Muscle of back (tissue), 3 donors: ENCODE measurements at regions not wholly inside any gene's neighbourhood (a gene's known extent, or its start where the extent isn't known, plus 50 kb on each side); places are given as distances from the start of the nearest gene placed in this dataset.
A peak's percentile ranks its signal among the peaks of the same experiment; 100 is the strongest.

Source experiments
- DNase-seq, 3 donors: peaks; one replicate each; pipeline versions ENCODE4 v3.0.0 to v3.0.0-alpha.2; 2013

DNA sequence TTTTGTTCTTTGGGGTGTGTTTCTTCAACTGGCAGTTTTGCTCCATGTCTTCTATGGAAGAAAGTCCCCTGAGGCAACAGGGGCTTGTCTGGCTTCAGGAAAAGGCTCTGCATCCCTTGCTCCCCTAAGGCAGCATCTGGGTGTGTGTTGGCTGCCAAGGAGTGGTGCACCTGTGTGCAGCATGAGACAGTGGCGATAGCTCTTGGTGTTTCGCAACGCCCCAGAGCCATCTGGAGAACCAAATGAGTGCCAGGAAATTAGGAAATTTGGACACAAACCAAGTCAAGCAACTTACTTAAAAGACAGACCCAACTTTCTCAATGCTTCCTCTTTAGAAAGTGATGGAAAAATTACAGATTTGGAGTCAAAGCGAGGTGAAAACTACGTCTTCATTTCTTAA is 1044.4 kb upstream of the CNTNAP5 start:
- peak; percentile 57 to 93 (median 84) for DNase-seq

DNA sequence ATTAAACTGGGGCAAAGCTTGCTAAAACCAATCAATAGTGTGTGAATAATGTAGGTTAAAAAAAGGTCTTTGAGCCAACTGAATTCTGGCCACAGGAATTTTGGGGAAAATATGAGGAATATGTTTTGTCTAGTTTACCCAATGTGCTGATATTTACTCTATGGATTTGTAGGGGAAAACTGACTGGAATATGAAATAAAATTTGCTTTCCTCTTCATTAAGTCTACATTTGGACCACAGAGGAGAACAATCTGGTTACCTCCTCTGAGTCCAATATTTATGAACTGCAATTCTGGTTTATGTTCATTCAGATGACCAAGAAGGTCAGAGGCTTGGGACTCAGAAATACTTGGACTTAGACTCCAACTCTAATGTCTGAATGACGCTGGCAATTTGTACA is 1042.2 kb upstream of the CNTNAP5 start:
- peak in 1 of 3 donors; percentile 42 for DNase-seq

DNA sequence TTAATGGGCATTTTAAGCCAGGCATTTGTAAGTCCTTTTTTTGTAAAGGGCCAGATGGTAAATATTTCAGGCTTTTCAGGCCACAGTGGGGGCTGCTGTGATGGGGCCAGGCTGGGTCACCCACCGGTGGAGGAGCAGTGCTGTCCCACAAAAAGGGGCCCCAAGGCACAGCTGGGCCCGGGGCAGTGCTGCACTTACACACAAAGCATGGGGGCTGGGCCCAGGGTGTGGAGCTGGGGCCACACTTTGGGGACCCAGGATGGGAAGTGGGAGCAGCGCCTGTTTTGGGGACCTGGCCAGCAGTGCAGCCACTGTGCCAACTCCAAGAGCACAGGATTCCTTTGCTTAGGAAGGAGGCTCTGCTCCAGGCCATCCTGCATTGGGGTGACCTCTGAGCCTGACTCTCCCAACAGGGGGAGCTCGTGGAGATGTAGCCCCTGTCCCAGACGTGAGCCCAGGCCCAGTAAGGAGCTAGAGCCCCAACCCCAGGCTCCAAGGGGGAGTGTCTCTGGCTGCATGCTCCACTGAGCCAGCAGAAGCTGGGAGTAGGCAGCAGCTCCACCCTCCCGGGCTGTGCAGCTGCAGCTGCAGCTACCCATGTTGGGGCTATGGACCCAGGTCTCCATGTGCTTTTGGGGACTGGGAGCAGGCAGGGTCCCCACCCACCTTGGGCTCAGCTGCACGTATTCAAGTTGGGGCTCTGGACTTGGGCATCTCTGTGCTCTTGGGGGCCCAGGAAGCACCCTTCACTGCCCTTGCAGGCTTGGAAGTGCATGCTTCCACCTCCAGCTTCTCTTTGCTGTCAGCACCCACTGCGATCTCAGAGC is 1036.5 kb upstream of the CNTNAP5 start:
- no peak for DNase-seq

DNA sequence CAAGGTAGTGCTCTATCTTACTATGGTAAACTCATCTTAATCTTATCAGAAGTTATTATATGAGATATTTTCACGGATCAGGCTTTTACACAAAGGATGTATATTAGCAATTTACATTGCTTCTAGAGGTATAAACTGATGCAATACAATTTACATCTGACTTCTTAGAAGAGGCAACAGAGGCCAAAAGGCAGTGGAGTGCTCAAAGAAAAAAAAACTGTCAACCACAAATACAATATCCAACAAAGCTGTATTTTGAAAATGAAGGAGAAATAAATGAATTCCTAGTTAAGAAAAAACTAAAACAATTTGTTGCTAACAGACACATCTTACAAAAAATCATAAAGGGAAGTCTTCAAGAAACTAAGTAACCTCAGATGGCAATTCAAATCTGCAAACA is 1031.5 kb upstream of the CNTNAP5 start:
- no peak for DNase-seq

DNA sequence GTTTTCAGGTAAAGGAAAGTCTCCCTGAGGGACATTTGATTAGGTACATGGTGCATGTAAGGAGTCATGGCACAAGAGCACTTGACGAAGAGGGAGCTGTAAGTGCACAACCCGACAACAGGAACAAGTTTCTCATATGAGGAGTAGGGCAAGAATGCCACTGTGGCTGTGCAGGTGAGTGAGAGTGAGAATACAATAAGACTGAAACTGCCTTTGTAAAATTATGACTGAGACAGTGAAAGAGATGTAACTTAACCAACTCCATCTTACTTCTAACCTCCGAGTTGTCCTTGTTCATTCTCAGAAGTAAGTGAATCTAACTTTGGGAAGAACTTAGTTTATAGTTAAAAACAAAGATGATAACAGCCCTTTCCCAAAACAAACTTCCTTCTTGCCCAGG is 1025.8 kb upstream of the CNTNAP5 start:
- no peak for DNase-seq

DNA sequence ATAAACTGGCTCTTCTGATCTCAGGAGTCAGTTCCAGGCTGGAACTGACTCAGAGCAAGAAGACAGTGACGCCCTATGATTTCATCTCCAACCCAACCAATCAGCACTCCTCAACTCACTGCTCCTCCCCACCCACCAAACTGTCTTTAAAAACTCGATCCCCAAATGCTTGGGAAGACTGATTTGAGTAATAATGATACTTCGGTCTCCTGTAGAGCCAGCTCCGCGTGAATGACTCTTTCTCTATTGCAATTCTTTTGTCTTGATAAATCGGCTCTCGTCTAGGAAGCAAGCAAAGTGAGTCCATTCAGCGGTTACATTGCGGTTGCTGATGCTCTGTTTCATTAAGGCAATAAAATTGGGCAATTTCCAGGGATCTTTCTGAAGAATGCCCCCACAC is 1025.3 kb upstream of the CNTNAP5 start:
- DNase-seq, result no peak

DNA sequence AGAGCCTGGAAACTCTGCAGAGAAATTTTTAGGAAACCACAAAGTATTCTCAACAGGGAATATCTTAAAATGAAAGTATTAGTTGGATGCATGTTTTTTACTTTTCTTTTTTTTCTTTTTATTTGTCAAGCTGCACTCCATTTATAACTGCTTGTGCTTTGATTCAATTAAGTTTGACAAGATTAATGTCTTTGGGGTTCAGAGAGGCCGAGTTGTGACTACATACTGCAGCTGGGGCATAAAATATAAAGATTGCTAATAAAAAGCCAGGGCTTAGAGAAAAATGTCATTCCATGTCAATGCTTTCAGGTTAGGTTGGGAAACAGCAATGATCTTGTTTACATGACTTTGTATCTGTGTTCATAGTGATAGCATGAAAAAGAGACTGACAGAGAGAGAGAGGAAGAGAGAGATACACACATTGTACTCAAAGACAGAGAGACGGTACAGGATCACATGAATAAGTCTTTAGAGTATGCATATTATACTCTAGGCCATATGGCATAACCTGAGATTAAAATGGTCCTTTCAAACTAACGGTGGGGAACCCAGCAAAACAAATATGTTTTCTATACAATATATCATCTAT is 1022.3 kb upstream of the CNTNAP5 start:
- DNase-seq, result peak in 1 of 3 donors; percentile 44

DNA sequence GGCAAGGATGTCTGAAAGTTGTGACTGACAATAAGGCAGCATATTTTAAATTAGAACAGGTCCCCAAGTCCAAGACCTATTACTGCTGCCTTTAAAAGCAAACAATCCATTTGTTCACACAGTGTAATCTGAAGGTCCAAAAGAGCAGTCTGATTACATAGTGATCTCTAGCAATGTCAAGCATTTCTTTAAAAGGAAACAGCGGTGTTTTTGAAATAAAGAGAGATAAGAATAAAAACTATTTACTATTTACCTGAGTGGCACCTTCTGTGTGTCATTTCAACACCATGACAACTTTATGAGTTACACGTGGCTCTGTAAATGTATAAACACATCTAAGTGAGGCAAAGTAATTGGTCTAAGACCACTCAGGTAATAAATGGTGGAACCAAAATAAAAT is 1009.9 kb upstream of the CNTNAP5 start:
- DNase-seq, result no peak

DNA sequence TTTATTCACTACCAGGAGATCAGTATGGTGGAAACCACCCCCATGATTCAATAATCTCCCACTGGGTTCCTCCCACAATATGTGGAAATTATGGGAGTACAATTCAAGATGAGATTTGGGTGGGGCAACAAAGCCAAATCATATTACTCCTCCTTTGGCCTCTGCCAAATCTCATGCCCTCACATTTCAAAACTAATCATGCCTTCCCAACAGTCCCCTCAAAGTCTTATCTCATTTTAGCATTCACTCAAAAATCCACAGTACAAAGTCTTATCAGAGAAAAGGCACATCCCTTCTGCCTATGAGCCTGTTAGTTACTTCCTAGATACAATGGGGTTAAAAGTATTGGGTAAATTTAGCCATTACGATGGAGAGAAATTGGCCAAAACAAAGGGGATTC is 989.5 kb upstream of the CNTNAP5 start:
- DNase-seq, result no peak

DNA sequence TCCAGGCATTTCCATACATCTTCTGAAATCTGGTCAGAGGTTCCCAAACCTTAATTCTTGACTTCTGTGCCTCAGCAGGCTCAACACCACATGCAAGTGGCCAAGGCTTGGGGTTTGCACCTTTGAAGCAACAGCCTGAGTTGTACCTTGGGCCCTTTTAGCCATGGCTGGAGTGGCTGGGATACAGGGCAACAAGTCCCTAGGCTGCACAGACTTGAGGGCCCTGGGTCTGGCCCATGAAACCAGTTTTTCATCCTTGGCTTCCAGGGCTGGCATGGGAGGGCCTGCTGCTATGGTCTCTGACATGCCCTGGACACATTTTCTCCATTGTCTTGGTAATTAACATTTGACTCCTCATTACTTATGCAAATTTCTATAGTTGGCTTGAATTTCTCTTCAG is 988.8 kb upstream of the CNTNAP5 start:
- DNase-seq, result no peak

DNA sequence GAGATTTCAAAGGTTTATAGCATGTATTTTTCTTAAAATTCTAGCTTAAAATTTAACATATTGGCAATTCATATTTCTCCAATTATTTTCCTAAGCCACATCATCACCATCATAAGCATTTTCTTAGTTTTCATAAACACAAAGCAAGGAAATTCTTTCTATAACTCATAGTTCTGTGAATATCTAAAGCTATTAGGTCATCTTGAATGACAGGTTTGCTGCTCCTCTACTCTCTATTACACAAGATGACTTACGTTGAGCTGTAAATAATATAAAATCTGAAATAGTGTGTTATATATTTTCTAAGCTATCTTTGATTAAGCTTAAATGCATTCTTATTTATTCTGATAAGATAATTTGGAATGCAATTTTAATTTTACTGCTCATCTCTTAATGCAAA is 984.6 kb upstream of the CNTNAP5 start:
- DNase-seq, result no peak

DNA sequence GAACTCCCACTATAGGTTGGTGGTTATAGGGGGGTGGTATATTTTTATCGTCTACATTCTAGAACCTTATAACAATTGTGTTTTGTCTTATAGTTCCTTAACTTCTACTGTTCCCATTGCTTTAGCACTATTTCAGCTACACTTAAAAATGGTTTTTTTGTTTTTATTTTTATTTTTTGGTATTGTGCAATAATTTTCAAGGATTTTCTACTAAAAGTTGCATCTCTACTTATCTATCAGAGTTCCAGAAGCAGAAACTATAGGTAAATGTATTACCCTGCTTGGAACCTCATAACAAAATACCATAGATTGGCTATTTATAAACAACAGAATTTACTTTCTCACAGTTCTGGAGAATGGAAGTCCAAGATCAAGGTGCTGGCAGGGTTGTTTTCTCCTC is 981.6 kb upstream of the CNTNAP5 start:
- DNase-seq, result no peak

DNA sequence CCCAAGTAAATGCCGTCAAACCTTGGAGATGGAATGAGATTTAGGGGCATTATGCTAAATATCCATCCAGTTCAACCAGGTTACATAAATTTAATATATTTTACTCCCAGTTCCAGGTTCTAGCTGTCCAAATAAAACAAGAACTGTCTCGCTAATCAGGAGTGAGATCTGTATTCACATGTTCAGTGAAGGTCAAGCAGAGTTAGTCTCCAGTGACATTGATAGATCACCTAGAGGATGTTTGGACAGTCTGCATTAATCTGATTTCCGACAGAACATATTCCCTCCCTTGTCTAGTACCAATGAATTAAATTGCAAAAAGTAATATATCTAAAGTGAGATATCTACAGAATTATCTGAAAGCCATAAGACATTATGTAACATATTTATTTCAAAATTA is 979.4 kb upstream of the CNTNAP5 start:
- no peak for DNase-seq

DNA sequence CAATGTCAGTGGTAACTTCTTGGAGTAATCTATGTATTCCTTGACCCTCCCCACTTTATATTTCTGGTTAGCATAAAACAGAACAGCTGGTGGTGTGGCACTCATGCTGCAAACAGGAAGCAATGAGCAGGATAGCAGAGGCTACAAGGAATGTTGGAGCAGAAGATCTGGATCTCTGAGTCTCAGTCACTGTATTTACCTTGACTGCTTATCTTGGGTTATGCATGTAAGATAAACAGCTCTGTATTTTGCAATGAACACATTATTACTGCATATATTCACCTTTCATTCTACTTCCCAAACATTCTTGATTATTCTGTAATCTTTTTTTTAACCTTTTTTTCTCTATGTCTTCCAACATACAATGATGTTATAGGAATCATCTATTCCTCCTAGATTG is 977.9 kb upstream of the CNTNAP5 start:
- no peak for DNase-seq

DNA sequence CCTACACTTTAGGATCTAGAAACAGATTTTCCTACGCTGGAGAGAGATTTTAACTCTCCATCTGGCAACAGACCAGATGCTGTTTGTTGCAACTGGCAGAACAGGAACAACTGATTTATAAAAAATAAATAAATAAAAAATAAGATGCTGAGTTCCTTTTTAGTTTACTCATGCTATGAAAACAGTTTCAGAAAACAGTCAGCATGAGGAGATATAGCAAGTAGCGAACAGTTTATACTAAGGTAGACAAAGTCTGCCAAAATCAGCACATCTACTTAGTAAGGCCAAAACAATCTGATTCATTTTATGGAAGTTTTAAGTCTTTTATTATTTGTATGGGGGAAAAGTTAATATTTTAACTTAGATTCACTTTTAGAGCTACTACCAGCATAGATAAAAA is 974.0 kb upstream of the CNTNAP5 start:
- peak in 1 of 3 donors; percentile 7 for DNase-seq

DNA sequence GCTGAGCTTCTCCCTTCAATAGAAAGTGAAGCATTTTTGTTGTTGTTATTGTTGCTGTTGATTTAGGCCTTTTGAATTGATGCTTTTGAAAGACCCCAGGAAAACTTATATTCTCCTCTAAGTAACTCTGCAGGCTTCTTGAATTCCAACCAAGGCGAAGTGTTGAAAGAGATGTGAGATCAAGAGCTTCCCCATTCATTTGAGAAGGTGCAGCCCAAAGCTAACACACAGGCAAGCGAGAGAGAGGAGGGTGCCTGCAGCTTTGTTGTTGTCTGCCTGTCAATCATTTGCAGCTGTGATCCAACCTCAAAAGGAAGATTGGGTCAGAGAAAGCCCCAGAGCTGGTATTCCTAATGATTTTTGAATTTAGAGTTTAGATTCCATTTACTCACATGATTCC is 963.6 kb upstream of the CNTNAP5 start:
- no peak for DNase-seq

DNA sequence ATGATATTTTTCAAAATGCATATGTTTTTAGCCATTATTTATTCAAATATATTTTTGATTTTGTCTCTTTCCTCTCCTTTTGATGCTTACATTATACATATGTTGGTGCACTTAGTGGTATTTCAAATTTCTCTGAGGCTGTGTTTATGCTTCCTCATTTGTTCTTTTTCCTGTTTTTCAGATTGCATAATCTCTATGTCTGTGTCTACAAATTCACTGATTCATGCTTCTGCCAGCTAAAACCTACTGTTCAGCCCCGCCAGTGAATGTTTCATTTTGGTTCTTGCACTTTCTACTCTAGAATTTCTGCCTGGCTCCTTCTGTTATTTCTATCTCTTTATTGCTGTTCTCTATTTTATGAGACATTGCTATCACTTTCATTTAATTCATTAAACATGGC is 951.7 kb upstream of the CNTNAP5 start:
- DNase-seq, result no peak

DNA sequence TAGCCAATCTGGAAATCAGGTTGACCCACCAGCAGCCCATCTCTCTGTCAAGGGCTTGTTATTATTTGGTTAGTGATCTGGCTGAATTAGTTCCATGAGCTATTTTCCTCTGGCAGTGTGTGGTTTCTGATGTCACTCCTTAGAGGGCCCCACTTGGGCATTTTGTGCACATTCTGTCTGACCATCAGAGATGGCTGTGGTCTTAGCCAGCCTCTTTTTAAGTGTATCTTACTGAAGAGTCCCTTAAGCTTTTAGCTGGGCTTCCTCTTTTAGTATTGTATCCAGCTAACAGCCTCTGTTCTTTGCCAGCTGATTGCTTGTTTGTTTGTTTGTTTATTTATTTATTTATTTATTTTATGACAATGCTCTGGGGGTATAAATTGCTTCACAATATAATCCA is 951.1 kb upstream of the CNTNAP5 start:
- DNase-seq, result no peak

DNA sequence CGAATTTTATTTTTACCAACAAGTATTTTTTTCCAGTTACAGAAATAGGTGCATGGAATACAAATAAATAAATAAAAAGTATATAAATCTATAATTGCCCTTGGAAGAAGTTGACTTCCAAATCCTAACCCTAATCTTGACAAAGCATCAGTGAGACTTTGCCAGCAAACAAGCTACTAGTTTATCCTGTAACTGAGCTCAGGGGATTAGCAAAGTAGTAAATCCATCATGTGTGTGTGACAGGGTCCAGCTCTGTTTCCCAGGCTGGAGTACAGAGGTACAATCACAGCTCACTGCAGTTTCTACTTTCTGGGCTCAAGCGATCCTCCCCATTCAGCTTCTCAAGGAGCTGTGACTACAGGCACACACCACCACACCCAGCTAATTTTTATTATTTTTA is 948.0 kb upstream of the CNTNAP5 start:
- DNase-seq, result no peak

DNA sequence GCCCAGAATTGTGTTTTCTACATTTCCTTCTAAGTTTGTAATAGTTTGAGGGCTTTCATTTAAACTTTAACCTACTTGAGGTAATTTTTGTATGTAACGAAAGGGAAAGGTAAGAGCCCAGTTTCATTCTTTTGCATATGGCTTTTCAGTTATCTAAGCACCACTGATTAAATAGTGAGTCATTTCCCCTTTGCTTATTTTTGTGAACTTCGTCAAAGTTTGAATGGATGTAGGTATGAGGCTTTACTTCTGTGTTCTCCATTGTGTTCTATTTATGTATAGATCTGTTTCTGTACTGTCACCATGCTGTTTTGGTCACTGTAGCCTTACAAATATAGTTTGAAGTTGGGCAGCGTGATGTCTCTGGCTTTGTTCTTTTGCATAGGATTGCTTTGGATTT is 944.8 kb upstream of the CNTNAP5 start:
- DNase-seq, result no peak

DNA sequence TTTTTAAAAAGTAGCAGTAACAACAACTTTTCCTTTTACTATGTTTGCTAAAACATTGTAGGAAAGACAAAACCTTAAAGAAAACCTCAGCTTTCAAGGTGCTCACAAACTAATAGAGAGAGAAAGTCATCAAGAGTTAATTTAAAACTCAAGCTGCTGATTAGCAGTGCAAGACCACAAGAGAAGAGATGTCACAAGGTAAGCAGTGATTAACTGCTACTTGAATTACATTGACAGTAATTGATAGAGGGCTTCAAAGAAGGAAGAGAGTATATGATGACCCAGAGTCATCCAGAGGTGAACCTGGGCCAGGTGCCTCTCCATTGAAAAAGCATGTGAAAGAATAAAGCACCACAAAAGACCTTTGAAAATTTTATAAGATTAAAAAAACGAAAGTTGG is 939.6 kb upstream of the CNTNAP5 start:
- DNase-seq, result no peak

DNA sequence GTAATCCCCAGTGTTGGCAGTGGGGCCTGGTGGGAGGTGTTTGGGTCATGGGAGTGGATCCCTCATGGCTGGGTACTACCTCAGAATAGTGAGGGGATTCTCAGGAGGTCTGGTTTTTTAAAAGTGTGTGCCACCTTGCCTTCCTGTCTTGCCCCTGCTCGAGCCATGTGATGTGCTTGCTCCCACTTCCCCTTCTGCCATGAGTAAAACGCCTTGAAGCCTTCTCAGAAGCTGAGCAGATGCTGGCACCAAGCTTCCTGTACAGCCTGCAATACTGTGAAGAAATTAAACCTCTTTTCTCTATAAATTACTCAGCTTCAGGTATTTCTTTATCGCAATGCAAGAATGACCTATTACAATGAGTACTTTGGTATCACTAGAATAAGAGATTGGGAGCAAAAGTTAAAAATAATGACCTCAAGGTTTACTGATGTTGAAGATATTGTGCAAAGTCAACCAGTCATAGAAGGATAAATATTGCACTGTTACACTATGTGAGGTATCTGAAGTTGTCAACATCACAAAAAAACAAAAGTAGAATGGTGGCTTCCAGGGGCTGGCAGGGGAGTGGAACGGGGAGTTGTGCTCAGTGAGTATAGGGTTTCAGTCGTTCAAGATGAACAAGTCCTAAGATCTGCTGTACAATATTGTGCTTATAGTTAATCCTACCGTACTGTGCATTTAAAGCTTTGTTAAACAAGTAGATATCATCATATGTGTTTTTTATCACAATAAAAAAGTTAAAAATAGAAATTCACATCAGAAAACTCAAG is 938.3 kb upstream of the CNTNAP5 start:
- no peak for DNase-seq

DNA sequence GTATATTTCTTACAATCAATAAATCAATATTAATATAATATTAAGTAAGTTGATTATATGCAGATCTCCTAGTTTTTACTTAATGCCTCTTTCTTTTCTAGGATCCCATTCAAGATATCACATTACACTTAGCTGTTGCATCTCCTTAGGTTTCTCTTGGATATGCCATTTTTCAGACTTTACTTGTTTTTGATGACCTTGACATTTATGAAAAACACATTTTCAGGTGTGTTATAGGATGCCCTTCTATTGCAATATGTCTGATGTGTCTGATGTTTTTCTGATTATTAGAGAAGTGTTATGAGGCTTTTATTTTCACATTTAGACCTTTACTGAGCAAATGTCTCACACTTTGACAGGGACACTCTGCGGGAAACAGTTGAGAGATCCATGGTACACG is 933.6 kb upstream of the CNTNAP5 start:
- DNase-seq, result no peak
